AG09319 (cell line): ENCODE measurements at regions not wholly inside any gene's neighbourhood (a gene's known extent, or its start where the extent isn't known, plus 50 kb on each side); places are given as distances from the start of the nearest gene placed in this dataset.

ENCODE experiments used
- DNase-seq: peaks from one replicate; pipeline ENCODE4 v3.0.0-alpha.2; 2010; ENCODE audit warnings: low read depth; ENCODE audit errors: extremely low read depth
- CTCF ChIP-seq: IDR thresholded peaks from 2 replicates; pipeline ENCODE4 v1.5.1; 2011; ENCODE audit warnings: low read depth, mild to moderate bottlenecking, inconsistent platforms, low read length, moderate library complexity

- no peak for DNase-seq
- TF ChIP-seq CTCF, result no peak
These were observed 226.9 kb upstream of the GYPC start for GRCh38 chr2:126429103-126429502.

DNA sequence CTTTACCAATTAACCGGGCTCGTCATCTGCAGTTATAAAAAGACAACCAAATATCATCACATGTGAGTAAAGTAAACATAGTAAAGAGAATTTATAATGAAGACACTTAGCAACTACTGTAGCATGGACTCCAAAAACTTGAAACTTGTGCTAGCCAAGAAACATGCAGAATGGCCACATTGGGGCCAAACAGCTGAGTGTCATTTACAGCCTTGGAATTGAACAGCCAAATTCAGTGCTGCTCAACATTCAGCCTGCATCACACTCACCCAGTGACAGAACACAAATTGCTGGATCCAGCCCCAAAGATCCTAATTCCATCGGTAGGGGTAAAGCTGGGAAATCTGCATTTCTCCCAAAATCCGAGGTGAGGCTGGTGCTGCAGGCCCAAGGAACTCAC lies 224.8 kb upstream of the GYPC start:
- TF ChIP-seq CTCF, result no peak
- no peak for DNase-seq

- no peak for DNase-seq
- no peak for TF ChIP-seq CTCF
These were observed 219.5 kb upstream of the GYPC start for GRCh38 chr2:126436411-126436810.

GRCh38 chr2:126437016-126437415 lies 218.9 kb upstream of the GYPC start:
- DNase-seq, result no peak
- no peak for TF ChIP-seq CTCF

DNA sequence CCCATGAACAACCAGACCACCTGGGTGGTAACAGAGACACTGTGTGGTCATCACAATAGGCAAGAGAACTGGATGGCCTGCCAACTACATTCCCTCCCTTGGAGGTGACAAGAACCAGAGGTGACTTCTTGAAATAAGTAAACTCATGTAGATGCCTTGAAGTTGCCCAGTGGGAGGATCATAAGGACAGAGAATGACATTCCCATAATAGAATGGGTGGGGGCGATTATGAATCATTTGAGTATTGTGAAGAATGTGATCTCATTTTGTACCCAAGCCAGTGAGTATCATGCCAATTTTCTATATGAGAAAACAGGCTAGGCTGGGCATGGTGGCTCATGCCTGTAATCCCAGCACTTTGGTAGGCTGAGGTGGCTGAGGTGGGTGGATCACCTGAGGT lies 211.4 kb upstream of the GYPC start:
- TF ChIP-seq CTCF, result no peak
- no peak for DNase-seq

- TF ChIP-seq CTCF, result no peak
- DNase-seq, result no peak
These were observed 209.8 kb upstream of the GYPC start for GRCh38 chr2:126446106-126446695.

DNA sequence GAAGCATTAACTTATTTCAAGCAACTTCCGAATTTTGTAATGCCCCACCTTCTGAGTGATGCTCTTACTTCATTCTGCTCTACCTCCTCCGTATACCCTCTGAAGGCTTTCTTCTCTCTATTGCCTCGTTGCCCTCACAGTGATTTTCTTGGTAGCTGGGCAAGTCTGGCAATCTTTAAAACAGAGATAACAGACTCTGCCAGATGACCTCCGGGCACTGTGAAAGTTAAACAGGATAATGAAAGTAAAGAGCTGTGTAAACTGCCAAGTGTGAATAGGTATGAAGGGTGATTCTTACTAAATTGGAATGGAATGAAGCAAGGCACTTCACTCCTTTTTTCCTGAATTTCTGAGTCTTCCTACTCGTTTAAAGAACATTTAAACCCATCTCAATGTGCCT lies 207.3 kb upstream of the GYPC start:
- no peak for DNase-seq
- no peak for TF ChIP-seq CTCF
